GM21360 (cell line): ENCODE measurements at regions not wholly inside any gene's neighbourhood (a gene's known extent, or its start where the extent isn't known, plus 50 kb on each side); places are given as distances from the start of the nearest gene placed in this dataset.
"Not testable (repeated sequence)": the region's sequence is repeated elsewhere in the genome, so short reads cannot be mapped to it uniquely, and the experiment has no call there.

Source experiments
- ATAC-seq: cut with Tn5 transposase; IDR thresholded peaks from one replicate; pipeline ENCODE4 v1.9.1; 2021; ENCODE audit warnings: mild to moderate bottlenecking, moderate library complexity; ENCODE audit not compliant: unreplicated experiment

- no peak for ATAC-seq
Measured at GRCh38 chr14:84826294-84826693, 703.6 kb upstream of the FLRT2 start.

GRCh38 chr14:84850595-84850994 lies 679.3 kb upstream of the FLRT2 start:
- ATAC-seq = no peak

DNA sequence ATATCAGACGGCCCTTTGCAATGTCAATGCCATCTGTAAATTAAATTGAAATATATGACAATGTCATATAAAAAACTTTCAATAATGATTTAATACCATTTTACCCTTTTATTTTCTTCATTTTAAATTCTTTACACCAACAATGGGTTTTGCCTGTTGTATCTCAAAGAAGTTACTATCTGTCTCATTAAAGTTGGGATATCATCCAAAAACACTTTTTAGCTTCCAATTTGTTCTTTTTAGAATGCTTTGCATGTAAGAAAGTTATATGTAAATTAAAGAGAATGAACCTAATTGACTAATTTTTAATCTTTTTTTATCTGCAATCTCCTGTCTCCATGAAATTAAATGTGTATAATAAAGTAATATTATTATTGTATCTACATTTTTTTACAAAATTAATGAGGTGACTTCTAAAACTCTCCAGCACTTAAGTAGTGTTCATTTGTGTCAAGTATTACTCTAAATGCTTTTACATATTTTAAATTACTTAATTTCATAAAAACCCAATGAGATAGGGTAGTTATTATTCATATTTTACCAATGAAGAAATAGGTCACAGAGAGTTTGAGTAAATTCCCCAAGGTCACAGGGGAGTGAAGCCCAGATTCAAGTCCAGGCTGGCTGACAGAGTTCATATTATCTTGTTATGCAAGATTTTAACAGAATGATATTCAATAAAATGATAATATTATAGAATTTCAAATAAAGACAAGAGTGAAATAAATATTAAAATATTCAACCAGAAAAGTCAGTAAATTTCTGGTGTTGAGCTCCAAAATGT lies 673.0 kb upstream of the FLRT2 start:
- ATAC-seq = no peak

- no peak for ATAC-seq
Measured at GRCh38 chr14:84857571-84857970, 672.4 kb upstream of the FLRT2 start.

GRCh38 chr14:84859116-84859515 lies 670.8 kb upstream of the FLRT2 start:
- ATAC-seq = no peak

- ATAC-seq = no peak
Measured at GRCh38 chr14:84864548-84865271, 665.2 kb upstream of the FLRT2 start.

- no peak for ATAC-seq
Measured at GRCh38 chr14:84871734-84872133, 658.2 kb upstream of the FLRT2 start.

- ATAC-seq = no peak
Measured at GRCh38 chr14:84874436-84874835, 655.5 kb upstream of the FLRT2 start.

DNA sequence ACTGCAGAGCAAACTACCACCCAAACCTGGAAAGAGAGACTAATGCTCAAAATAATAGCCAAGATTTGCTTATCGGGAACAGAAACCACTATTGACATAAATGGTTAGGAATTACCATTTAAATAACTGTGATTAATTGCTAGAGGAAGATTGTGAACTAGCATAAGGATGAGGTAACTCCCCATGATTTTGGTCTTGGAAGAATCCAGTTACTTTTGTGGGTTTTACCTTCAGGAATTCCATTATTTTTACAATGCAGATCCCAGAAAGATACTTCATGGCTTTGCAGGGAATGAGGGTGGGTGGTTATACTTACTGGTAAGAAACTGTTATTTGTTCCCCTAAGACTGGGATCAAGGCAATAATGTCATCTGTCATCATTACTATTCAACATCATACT lies 652.9 kb upstream of the FLRT2 start:
- no peak for ATAC-seq

GRCh38 chr14:84882830-84883229 lies 647.1 kb upstream of the FLRT2 start:
- ATAC-seq = no peak

GRCh38 chr14:84885061-84885460 lies 644.9 kb upstream of the FLRT2 start:
- ATAC-seq = no peak

GRCh38 chr14:84891404-84891803 lies 638.5 kb upstream of the FLRT2 start:
- ATAC-seq = no peak

GRCh38 chr14:84894254-84894653 lies 635.7 kb upstream of the FLRT2 start:
- ATAC-seq = no peak

GRCh38 chr14:84922370-84922769 lies 607.6 kb upstream of the FLRT2 start:
- no peak for ATAC-seq

DNA sequence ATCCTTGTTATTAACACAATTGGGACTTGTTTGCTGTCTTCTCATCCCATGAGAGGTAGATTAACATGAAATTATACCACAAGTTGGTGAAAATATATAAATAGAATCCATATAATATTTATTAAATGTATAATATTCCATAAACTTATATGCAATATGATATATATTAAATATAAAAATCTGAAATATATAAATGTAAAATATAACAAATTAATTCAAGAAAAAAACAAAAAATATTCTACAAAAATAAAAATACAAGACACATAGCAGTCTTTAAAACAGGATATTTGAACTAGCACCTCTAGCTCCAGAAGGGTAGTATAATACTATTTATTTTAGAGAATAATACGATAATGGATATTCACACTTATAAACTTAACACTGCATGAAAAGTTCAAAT lies 603.3 kb upstream of the FLRT2 start:
- ATAC-seq = no peak

DNA sequence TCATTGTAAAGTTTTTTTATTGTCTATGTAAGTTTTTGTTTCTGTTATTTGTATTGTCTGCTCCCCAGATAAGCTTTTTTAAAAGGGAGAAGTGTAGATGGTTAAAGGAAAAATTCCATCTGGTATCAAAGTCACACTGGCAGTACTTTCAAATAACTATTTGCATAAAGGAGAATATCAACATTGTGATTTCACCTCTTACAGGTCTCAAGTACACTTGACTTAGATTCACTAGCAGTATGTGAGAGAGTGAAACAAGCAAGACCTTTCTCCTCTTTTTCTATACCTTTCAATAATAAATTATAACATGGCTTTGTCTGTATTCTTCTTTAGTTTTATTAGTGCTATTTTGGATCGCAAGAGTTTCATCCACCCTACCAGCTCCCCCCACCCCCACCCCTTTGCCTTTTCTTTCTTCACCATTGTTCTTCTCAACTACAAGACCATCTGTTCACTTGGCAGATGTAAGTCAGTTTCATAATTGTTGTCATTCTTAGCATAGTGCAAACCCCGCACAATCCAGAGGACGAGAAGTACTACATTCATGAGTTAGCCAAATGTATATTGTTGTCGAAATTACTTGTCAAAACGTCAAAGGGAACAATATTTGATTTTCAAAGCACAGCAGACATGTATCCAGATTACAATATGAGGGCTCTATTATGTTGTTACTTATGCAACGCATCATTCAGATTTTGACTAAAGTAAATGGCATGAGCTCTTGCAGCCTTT lies 602.7 kb upstream of the FLRT2 start:
- no peak for ATAC-seq

GRCh38 chr14:84929086-84929485 lies 600.9 kb upstream of the FLRT2 start:
- ATAC-seq = no peak

- ATAC-seq = no peak
Measured at GRCh38 chr14:84929834-84930233, 600.1 kb upstream of the FLRT2 start.

DNA sequence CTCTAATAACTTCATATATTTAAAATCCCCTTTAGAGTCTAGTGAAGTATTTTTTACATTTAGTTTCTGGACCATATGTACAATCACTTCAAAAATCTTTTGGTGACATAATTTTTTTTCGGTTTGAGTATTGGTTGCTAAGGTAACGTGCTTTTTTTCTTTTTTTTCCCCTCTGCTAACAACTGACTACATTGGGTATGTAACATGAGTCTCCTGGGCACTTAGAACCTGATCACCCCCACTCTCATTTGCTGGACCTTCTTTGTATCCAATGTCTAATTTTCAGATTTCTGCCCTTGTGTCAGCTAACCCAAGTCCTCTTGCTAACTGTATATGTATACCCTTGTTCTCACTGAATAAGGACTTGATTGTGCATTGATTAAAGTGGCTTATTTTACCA lies 592.9 kb upstream of the FLRT2 start:
- no peak for ATAC-seq

DNA sequence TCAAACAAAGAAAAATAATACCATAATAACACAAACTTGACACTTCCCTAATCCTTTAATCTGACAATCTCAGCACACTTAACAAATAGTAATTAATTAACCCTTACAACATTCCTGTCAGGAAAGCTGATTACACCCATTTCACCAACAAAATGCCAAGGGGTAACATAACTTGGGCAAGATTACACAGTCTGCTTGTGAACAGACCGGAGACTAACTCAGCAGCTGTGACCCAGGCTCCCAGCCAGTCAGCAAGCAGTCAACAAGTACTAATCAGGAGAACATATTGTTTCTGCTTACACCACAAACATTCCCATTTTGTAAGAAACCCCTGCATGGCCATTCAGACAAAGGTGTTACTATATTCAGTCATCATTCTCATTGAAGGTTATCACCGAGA lies 592.5 kb upstream of the FLRT2 start:
- ATAC-seq = no peak

DNA sequence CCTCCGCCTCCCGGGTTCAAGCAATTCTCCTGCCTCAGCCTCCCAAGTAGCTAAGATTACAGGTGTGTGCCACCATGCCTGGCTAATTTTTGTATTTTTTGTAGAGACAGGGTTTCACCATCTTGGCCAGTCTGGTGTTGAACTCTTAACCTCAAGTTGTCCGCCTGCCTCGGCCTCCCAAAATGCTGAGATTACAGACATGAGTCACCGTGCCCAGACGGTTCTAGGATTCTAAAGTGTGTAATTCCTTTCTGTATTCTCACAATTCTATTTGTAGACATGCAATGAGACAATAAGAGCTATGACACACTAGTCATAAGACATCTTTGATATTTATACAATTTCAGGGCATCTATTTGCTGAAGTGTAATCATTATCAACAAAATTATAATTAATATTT lies 585.0 kb upstream of the FLRT2 start:
- not testable (repeated sequence) for ATAC-seq
